Naive thymus-derived CD4-positive, alpha-beta T cell (primary cell): ENCODE measurements at regions not wholly inside any gene's neighbourhood (a gene's known extent, or its start where the extent isn't known, plus 50 kb on each side); places are given as distances from the start of the nearest gene placed in this dataset.

ENCODE experiments used
- ATAC-seq: fragments of 150-1000 bp; cut with Tn5 transposase; 2 replicates; pipeline ENCODE4 v1.10.0; 2021; ENCODE audit warnings: mild to moderate bottlenecking, moderate library complexity
- CTCF ChIA-PET: fragments of 350-600 bp; sonication (Branson Sonifier 250); formaldehyde crosslinking; loops from one replicate; lab custom pipeline; 2021; ENCODE audit warnings: antibody characterized with exemption; lab: Charles Lee
- POLR2A ChIA-PET: fragments of 350-600 bp; sonication (Branson Sonifier 250); formaldehyde crosslinking; loops from one replicate; lab custom pipeline; 2021; ENCODE audit warnings: antibody characterized with exemption, inconsistent platforms; lab: Charles Lee
- DNase-seq, 9 donors: peaks; one replicate each; pipeline versions ENCODE4 v3.0.0 to v3.0.0-alpha.2; 2020 to 2022; ENCODE audit warnings: mixed read lengths in 1 of 9
- H3K27ac ChIP-seq: one replicate; pipeline ENCODE4 v1.7.0; 2013; ENCODE audit warnings: mild to moderate bottlenecking, low read depth, low read length, moderate library complexity
- H3K27me3 ChIP-seq, 2 donors: one replicate each; pipeline ENCODE4 v1.7.0; 2013; ENCODE audit warnings: low read length in 2 of 2, mild to moderate bottlenecking in 2 of 2, moderate library complexity in 2 of 2; ENCODE audit not compliant: control insufficient read depth in 2 of 2, insufficient read depth in 2 of 2
- H3K36me3 ChIP-seq, 3 experiments: 1 replicate in 2 of 3; 2 replicates in 1 of 3; pipeline ENCODE4 v1.7.0; 2013; ENCODE audit warnings: low read length in 3 of 3, mild to moderate bottlenecking in 3 of 3, moderate library complexity in 1 of 3; ENCODE audit not compliant: insufficient read depth in 3 of 3, control insufficient read depth in 2 of 3
- H3K4me1 ChIP-seq, 2 donors: one replicate each; pipeline ENCODE4 v1.7.0; 2013; ENCODE audit warnings: low read length in 2 of 2, mild to moderate bottlenecking in 2 of 2, moderate library complexity in 1 of 2; ENCODE audit not compliant: control insufficient read depth in 2 of 2, insufficient read depth in 2 of 2
- H3K4me3 ChIP-seq: 2 replicates; pipeline ENCODE4 v1.7.0; 2013; ENCODE audit warnings: mild to moderate bottlenecking, low read length
- H3K9me3 ChIP-seq, 3 experiments: 1 replicate in 2 of 3; 2 replicates in 1 of 3; pipeline ENCODE4 v1.7.0; 2013; ENCODE audit warnings: low read length in 3 of 3; ENCODE audit not compliant: control insufficient read depth in 2 of 3
- H3K27ac Mint-ChIP-seq, 9 donors: one replicate each; pipeline ENCODE4 v1.8.0; 2020 to 2022; ENCODE audit warnings: mixed read lengths in 9 of 9, mild to moderate bottlenecking in 8 of 9, moderate library complexity in 5 of 9, inconsistent platforms in 2 of 9
- H3K27me3 Mint-ChIP-seq, 5 donors: one replicate each; pipeline ENCODE4 v1.8.0; 2021 to 2022; ENCODE audit warnings: mixed read lengths in 5 of 5, mild to moderate bottlenecking in 1 of 5
- H3K36me3 Mint-ChIP-seq, 5 donors: one replicate each; pipeline ENCODE4 v1.8.0; 2020 to 2022; ENCODE audit warnings: mixed read lengths in 5 of 5, mild to moderate bottlenecking in 3 of 5, inconsistent platforms in 1 of 5
- H3K4me1 Mint-ChIP-seq, 7 donors: one replicate each; pipeline ENCODE4 v1.8.0; 2020 to 2022; ENCODE audit warnings: mixed read lengths in 7 of 7, mild to moderate bottlenecking in 3 of 7, inconsistent platforms in 1 of 7
- H3K4me3 Mint-ChIP-seq, 10 donors: one replicate each; pipeline ENCODE4 v1.8.0; 2020 to 2022; ENCODE audit warnings: mild to moderate bottlenecking in 10 of 10, mixed read lengths in 10 of 10, moderate library complexity in 6 of 10, inconsistent platforms in 2 of 10
- H3K9me3 Mint-ChIP-seq, 11 donors: one replicate each; pipeline ENCODE4 v1.8.0; 2020 to 2022; ENCODE audit warnings: mixed read lengths in 11 of 11, mild to moderate bottlenecking in 4 of 11, inconsistent platforms in 1 of 11, moderate library complexity in 1 of 11
- intact Hi-C, 2 donors: fragments of 100-400 bp; cut with micrococcal nuclease; formaldehyde crosslinking; loops; one replicate each; pipeline ENCODE4 v1.15.1; 2023

DNA sequence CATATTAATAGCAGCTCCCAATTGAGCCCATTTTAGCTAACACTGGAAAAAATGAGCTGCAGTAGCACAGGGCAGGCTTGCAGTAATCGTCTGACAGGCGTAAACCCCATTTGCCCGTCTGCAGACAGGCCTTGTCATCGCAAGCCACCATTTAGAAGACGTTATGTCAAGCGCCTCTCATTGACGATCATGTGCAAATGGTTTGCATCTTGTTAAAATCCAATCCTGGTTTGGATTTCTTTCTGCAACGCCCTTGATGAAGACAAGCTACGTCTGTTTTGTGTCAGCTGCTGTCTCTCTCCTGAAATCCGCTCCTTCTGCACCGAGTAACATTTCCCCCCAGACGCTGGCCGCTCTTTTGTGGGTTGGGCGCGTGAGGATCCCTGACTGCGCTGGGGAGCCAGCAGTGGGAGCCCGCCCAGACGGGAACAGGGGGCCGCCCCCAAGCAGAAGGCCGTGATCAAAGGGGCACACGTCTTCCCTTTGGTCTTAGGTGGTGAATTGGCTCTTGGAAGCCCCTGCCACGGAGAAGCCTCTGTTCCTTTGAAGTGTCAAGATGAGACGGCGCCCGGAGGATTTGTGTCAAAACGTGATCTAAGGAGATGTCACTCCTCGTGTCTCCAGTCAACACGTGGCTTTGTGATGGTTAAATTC, 84.2 kb upstream of the GPC1 start:
- CTCF ChIA-PET: no interaction called here
- H3K4me3 ChIP-seq: no peak overlapping the region
- no peaks in the 10 kb centered on the region for H3K9me3 ChIP-seq
- ATAC-seq (no peak), DNase-seq (no peak)
- H3K4me1 Mint-ChIP-seq: no peaks in the 10 kb centered on the region
- intact Hi-C loops: no loop called here
- no peak overlapping the region for H3K27ac Mint-ChIP-seq
- H3K27ac ChIP-seq: no peak overlapping the region
- no peaks in the 10 kb centered on the region for H3K27me3 ChIP-seq
- POLR2A ChIA-PET: no interaction called here
- no peaks in the 10 kb centered on the region for H3K36me3 ChIP-seq
- H3K4me3 Mint-ChIP-seq: no peak overlapping the region
- H3K9me3 Mint-ChIP-seq: peaks cover 0 to 1% (median 0%) of the 10 kb centered on the region in 11 donors
- H3K4me1 ChIP-seq: no peaks in the 10 kb centered on the region
- peaks cover 0 to 21% (median 11%) of the 10 kb centered on the region in 5 donors for H3K27me3 Mint-ChIP-seq
- no peaks in the 10 kb centered on the region for H3K36me3 Mint-ChIP-seq

DNA sequence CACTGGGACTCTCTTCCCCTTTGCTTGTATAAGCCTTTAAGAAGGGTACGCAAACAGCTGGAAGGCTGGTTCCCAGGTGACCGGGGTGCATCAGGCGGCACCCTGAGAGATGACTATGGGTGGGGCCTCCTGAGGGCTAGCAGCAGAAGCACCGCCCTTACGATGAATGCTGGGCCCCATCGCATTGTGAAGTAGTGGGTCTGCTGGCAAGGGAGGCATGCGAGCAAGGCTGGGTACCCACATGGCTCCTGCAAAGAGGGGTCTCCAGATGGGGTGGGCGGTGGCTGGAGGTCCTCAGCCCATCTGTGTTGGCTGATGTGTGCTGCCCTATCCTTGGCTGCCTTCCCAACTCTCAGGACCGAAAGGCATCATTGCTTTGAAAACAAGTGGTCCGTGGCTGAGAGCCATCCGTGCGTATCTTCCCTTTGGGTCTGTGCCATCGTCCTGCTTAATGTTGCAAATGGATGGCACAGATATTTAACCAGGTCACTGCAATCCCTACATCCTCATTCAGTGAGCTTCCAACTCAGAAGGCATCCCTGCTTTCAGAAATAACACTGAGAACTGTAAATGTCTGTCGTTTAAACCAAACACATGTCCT, 83.5 kb upstream of the GPC1 start:
- Histone ChIP-seq H3K27me3 (no peaks in the 10 kb centered on the region), H3K4me3 (no peak overlapping the region), H3K9me3 (no peaks in the 10 kb centered on the region), H3K27ac (no peak overlapping the region), H3K4me1 (no peaks in the 10 kb centered on the region), H3K36me3 (no peaks in the 10 kb centered on the region)
- ATAC-seq (no peak), DNase-seq (no peak)
- no peak overlapping the region for H3K4me3 Mint-ChIP-seq
- intact Hi-C loops: no loop called here
- no peaks in the 10 kb centered on the region for H3K36me3 Mint-ChIP-seq
- POLR2A ChIA-PET: no interaction called here
- no peaks in the 10 kb centered on the region for H3K9me3 Mint-ChIP-seq
- CTCF ChIA-PET: no interaction called here
- peaks cover 0 to 21% (median 11%) of the 10 kb centered on the region in 5 donors for H3K27me3 Mint-ChIP-seq
- no peak overlapping the region for H3K27ac Mint-ChIP-seq
- no peaks in the 10 kb centered on the region for H3K4me1 Mint-ChIP-seq

DNA sequence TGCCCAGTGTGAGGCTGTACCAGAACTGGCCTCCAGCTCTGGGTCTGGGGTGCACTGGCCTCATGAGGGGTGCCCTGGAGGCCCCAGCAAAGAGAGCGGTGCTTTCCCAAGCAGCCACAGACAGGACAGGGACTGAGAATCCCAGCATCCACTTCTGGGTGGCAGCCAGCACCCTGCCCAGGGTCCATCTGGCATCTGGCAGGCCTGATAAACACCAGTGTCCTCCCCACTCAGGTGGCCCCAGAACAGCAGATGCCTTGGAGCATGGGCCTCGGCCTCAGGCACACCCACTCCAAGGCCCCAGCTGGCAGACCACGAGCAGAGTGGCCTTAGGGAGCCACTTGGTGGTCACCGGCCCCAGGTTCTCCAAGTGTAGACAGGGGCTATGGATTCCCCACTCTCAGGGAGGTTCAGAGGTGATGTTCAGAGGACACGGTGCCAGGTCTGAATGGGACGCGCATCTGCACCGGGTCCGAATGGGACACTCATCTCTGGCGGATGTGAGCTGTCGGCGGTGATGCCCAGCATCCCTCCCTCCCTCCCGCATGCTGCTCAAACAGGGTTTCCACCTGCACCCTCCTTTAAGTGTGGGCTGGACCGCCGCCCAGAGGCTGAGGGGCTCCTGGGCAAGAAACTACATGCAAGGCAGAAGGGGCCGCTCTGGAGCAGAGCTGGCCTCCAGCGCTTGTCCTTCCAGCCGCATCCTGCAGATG, 82.2 kb upstream of the GPC1 start:
- H3K27ac Mint-ChIP-seq: no peak overlapping the region
- POLR2A ChIA-PET: no interaction called here
- H3K4me1 ChIP-seq: no peaks in the 10 kb centered on the region
- H3K27me3 Mint-ChIP-seq: peaks cover 0 to 18% (median 11%) of the 10 kb centered on the region in 5 donors
- intact Hi-C loops: no loop called here
- no peak overlapping the region for H3K4me3 Mint-ChIP-seq
- DNase-seq: no peak
- H3K27me3 ChIP-seq: no peaks in the 10 kb centered on the region
- no peak overlapping the region for H3K27ac ChIP-seq
- H3K36me3 ChIP-seq: no peaks in the 10 kb centered on the region
- CTCF ChIA-PET: no interaction called here
- no peaks in the 10 kb centered on the region for H3K36me3 Mint-ChIP-seq
- ATAC-seq: no peak
- H3K9me3 Mint-ChIP-seq: no peaks in the 10 kb centered on the region
- H3K9me3 ChIP-seq: no peaks in the 10 kb centered on the region
- no peaks in the 10 kb centered on the region for H3K4me1 Mint-ChIP-seq
- no peak overlapping the region for H3K4me3 ChIP-seq

DNA sequence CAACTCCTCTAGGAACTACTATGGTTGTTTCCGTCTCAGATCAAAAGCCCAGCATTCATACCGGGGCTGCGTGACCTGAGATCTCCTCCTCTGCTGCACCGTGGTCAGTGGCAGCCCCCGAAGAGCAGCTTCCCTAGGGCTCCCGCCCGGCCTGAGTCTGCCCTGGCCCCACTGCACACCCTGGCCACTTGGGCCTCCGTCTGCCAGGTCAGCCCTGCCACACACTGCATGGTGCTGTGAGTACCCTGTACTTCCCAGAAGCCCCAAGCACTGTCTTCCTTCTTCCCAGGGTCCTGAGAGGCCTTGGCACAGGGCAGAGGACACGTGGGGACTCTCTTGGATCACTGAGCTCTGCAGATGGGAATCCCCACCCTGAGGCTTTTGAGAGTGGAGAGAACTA, 81.5 kb upstream of the GPC1 start:
- Mint-ChIP-seq H3K4me1 (no peaks in the 10 kb centered on the region), H3K27ac (no peak overlapping the region), H3K9me3 (no peaks in the 10 kb centered on the region), H3K27me3 (peaks cover 0 to 14% (median 8%) of the 10 kb centered on the region in 5 donors), H3K4me3 (no peak overlapping the region), H3K36me3 (no peaks in the 10 kb centered on the region)
- POLR2A ChIA-PET: no interaction called here
- Histone ChIP-seq H3K4me1 (no peaks in the 10 kb centered on the region), H3K27ac (no peak overlapping the region), H3K36me3 (no peaks in the 10 kb centered on the region), H3K27me3 (no peaks in the 10 kb centered on the region), H3K4me3 (no peak overlapping the region), H3K9me3 (no peaks in the 10 kb centered on the region)
- intact Hi-C loops: no loop called here
- ATAC-seq (no peak), DNase-seq (no peak)
- CTCF ChIA-PET: no interaction called here

DNA sequence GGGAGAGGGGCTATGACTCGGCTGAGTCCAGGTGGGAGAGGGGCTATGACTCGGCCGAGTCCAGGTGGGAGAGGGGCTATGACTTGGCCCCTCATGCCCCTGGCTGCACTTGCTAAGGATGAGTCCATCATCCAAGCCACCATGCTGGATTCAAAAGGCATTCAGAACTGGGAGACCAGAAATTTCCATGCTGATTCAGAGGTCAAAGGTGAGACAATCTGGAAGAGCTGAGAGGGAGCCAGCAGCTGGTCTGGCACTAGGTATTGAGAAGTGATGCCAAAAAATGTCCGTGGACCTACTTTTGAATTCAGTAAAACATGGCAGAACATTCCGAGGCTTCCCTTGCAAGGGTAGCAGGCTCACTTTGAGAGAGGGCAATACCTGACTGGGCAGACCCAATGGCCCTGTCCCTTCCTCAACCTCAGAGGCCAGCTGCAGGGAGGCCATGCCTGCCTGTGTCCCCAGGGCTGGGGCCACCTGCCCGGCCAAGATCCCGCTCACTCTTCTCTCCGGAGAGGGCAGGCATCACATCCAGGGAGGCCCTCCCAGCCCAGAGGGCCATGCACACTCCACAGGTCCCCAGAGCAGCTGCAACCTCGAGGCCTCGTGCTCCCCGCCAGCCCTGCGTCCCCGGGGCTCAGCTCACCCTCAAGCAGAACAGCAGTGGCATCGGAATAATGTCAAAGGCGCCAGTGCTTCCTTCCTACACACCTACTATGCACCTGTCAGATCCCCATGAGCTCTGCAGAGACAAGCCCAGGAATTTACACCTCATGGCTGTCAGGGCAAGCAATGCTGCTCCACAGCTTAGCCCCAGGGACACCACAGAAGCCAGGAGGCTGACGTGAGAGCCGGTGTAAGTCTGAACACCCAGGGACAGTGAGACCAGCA, 80.2 kb upstream of the GPC1 start:
- Mint-ChIP-seq H3K36me3 (no peaks in the 10 kb centered on the region), H3K27ac (no peak overlapping the region), H3K4me3 (no peak overlapping the region), H3K27me3 (peaks cover 0 to 9% (median 8%) of the 10 kb centered on the region in 5 donors), H3K4me1 (no peaks in the 10 kb centered on the region), H3K9me3 (peaks cover 0 to 5% (median 0%) of the 10 kb centered on the region in 11 donors)
- intact Hi-C loops: no loop called here
- H3K36me3 ChIP-seq: no peaks in the 10 kb centered on the region
- POLR2A ChIA-PET: no interaction called here
- peaks cover 0 to 9% (median 0%) of the 10 kb centered on the region in 3 experiments for H3K9me3 ChIP-seq
- no peak overlapping the region for H3K27ac ChIP-seq
- CTCF ChIA-PET: no interaction called here
- no peaks in the 10 kb centered on the region for H3K4me1 ChIP-seq
- ATAC-seq (no peak), DNase-seq (no peak)
- no peaks in the 10 kb centered on the region for H3K27me3 ChIP-seq
- no peak overlapping the region for H3K4me3 ChIP-seq

DNA sequence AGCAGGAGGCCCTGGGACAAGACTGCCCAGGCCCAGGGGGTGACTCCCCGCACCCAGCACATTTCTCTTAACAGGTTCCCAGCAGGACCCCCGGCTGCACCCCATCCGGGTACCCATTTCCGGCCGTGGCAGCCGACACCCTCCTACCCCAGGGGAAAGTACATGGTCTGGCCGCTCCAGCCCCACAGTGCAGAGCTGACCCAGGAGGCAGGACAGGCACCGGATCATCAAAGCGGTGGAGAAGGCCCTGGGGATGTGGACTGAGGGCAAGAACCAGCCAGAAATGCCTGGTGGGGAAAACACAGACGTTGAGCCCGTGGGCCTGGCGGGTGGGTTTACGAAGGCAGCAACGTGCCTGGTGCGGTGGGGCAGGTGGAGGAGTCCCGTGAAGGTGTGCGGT, 79.5 kb upstream of the GPC1 start:
- POLR2A ChIA-PET: no interaction called here
- no peaks in the 10 kb centered on the region for H3K4me1 Mint-ChIP-seq
- peaks cover 0 to 8% (median 7%) of the 10 kb centered on the region in 5 donors for H3K27me3 Mint-ChIP-seq
- ATAC-seq (no peak), DNase-seq (no peak)
- H3K9me3 Mint-ChIP-seq: peaks cover 0 to 12% (median 6%) of the 10 kb centered on the region in 11 donors
- H3K4me3 ChIP-seq: no peak overlapping the region
- no peaks in the 10 kb centered on the region for H3K36me3 ChIP-seq
- H3K27me3 ChIP-seq: no peaks in the 10 kb centered on the region
- intact Hi-C loops: no loop called here
- peaks cover 0 to 6% (median 5%) of the 10 kb centered on the region in 5 donors for H3K36me3 Mint-ChIP-seq
- no peak overlapping the region for H3K4me3 Mint-ChIP-seq
- CTCF ChIA-PET: no interaction called here
- no peak overlapping the region for H3K27ac Mint-ChIP-seq
- H3K4me1 ChIP-seq: no peaks in the 10 kb centered on the region
- H3K9me3 ChIP-seq: peaks cover 0 to 16% (median 0%) of the 10 kb centered on the region in 3 experiments
- no peak overlapping the region for H3K27ac ChIP-seq
